ENCODE measurements at regions not wholly inside any gene's neighbourhood (a gene's known extent, or its start where the extent isn't known, plus 50 kb on each side); places are given as distances from the start of the nearest gene placed in this dataset.
"Not testable (repeated sequence)": the region's sequence is repeated elsewhere in the genome, so short reads cannot be mapped to it uniquely, and the experiment has no call there.

DNA sequence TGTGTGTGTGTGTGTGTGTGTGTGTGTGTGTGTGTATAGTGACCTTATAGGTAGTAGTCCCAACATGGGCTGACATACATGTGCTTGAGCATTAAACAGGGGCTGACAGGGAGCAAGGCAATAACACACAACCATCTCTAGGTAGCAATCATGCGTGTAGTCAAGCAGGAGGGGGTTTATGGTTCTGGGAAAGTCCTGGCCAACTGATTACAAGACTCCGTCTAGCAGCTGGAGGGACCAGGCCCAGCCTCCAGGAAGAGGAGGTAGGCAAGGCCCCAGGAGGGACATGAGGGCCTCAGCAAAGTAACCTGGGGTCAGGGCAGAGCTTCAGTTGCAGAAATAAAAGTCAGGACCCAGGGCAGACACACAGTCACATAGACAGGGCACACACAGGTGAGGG lies 60.6 kb upstream of the E2F3 start:
- DNase-seq (ENCODE audit: low spot score), result no peak

DNA sequence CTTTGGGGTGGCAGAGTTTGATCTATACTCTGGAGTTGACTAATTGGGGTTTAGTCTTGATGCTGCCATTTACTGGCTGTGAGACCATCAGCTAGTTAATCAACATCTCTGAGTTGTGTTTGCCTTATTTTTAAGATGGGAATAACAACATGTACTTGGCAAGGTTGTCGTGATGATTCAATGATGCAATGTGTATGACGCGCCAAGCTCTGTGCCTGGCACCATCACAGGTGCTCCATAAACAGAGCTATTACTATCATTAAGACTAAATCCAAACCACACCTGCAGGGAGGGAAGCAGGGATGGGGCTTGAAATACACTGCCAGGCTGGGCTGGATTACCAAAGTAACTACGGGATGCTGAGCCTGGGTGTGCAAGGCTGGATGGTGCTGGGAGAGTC lies 60.1 kb upstream of the E2F3 start:
- no peak for DNase-seq (ENCODE audit: low spot score)

DNA sequence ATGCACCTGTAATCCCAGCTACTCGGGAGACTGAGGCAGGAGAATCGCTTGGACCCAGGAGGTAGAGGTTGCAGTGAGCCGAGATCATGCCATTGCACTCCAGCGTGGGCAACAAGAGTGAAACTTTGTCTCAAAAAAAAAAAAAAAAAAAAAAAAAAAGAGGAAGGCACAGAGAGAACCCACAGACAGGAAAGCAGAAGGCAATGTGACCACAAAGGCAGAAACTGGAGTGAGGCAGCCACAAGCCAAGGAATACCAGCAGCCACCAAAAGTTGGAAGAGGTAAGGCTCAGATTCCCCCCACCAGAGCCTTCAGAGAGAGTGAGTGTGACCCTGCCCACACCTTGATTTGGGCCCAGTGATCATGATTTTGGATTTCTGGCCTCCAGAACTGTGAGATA lies 54.7 kb upstream of the E2F3 start:
- not testable (repeated sequence) for DNase-seq (ENCODE audit: low spot score)

DNA sequence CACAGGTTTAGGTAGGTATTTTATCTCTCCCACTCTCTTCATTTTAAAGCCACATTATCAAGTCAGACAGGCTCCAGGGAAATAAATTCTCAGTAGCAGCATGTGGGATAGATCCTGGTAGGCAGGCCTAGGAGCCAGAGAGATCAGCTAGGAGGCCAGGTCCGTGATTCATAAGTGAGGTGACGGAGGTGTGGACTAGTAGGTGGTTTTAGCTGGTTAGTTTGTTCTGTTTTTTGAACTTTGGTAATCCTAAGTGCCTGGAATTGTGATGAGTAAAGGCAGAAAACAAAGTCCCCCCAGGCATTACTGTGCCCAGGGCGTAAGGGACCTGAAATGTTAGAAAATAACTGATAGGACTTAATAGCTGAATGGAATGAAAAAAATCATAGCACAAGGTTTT lies 53.6 kb upstream of the E2F3 start:
- DNase-seq (ENCODE audit: low spot score), result no peak

DNA sequence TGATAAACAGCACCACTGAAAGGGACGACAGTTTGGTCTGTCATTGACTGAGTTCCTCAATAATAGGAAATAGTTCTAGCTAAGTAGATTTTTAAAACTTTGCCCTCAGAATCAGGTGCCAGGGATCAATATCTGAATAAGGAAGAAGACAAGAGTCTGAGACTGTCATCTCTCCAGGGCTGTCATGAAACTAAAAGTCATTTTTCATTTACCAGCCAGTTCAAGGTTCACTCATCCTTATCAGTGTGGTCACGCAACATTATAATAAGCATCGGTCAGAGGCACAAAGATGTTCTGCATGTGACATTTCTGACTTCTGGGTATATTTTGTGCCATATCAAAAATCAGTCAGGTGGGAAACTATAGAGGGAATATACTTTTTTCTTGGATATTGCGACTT lies 52.5 kb upstream of the E2F3 start:
- no peak for DNase-seq (ENCODE audit: low spot score)

DNA sequence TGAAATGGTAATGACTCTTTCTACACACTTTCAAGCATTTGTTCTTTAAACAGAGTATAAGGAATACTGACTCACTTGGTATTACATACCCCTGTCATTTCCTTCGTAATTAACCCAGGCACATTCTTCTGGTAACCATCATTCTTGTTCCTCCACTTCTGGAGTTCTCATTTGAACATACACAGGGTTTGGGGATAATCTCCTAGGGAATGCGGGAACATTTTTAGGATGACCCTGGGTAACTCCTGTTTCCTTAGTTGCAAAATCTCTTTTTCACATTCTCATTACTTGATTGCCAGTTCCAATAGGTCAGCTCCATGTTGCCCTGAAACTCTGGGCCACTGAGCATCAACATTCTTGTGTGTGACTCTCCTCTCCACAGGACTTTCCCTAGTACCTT lies 51.5 kb upstream of the E2F3 start:
- DNase-seq (ENCODE audit: low spot score), result no peak

DNA sequence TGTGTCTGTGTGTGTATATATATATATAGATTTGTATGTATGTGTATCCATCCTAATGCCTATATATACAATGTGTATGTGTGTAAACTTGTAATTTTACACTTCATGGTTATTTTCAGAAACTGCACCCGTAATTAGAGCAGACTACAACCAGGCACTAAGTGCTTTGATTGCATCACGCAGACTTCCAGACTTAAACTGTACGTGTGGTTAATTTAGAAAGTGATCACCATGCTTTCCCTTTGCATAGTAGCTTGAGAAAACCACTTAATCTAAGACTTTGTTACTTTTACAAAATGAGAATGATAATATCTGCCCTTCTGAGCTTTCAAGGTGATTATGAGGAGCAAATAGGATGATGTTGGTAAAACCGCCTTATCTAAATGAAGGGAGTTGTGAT lies 50.1 kb upstream of the E2F3 start:
- no peak for DNase-seq (ENCODE audit: low spot score)
